Panc1 (cell line): ENCODE measurements at regions not wholly inside any gene's neighbourhood (a gene's known extent, or its start where the extent isn't known, plus 50 kb on each side); places are given as distances from the start of the nearest gene placed in this dataset.

Source experiments
- CTCF ChIP-seq: fragments of 450-650 bp; IDR thresholded peaks from 2 replicates; pipeline ENCODE4 v1.5.1; 2017; ENCODE audit warnings: mild to moderate bottlenecking
- SIN3A ChIP-seq: IDR thresholded peaks from 2 replicates; pipeline ENCODE4 v1.6.1; 2012; ENCODE audit warnings: low read depth, mild to moderate bottlenecking, low read length, moderate library complexity, borderline replicate concordance; ENCODE audit not compliant: insufficient read depth

- TF ChIP-seq CTCF (no peak), SIN3A (no peak)
Measured at GRCh38 chr5:67591491-67591890, 394.9 kb upstream of the CD180 start.
